CD14-positive monocyte (primary cell): ENCODE measurements at regions not wholly inside any gene's neighbourhood (a gene's known extent, or its start where the extent isn't known, plus 50 kb on each side); places are given as distances from the start of the nearest gene placed in this dataset.

Source experiments
- DNase-seq, 3 donors: peaks; one replicate each; pipeline ENCODE4 v3.0.0-alpha.2; 2011 to 2022
- H2AFZ ChIP-seq: 2 replicates; pipeline ENCODE4 v1.6.0; 2012; ENCODE audit warnings: mild to moderate bottlenecking, low read depth, low read length, inconsistent platforms; ENCODE audit not compliant: insufficient read depth, poor library complexity, severe bottlenecking
- H3K27ac ChIP-seq, 2 donors: 1 replicate in 1 of 2; 2 replicates in 1 of 2; pipeline ENCODE4 v1.5.1; 2012 to 2013; ENCODE audit warnings: low read length in 2 of 2, control low read depth in 1 of 2, inconsistent platforms in 1 of 2, low read depth in 1 of 2, mild to moderate bottlenecking in 1 of 2
- H3K27me3 ChIP-seq, 2 donors: one replicate each; pipeline versions ENCODE4 v1.6.0 to v1.6.1; 2011 to 2013; ENCODE audit warnings: low read length in 2 of 2; ENCODE audit not compliant: control insufficient read depth in 2 of 2, insufficient read depth in 2 of 2
- H3K36me3 ChIP-seq, 2 donors: replicated peaks in 1 of 2; 1 replicate in 1 of 2; 2 replicates in 1 of 2; pipeline versions ENCODE4 v1.5.1 to v1.6.1; 2012 to 2013; ENCODE audit warnings: low read length in 2 of 2, control low read depth in 1 of 2, inconsistent platforms in 1 of 2, mild to moderate bottlenecking in 1 of 2; ENCODE audit not compliant: insufficient read depth in 2 of 2, control insufficient read depth in 1 of 2
- H3K4me1 ChIP-seq, 2 donors: 1 replicate in 1 of 2; 2 replicates in 1 of 2; pipeline versions ENCODE4 v1.5.1 to v1.6.1; 2012 to 2013; ENCODE audit warnings: low read length in 2 of 2, control low read depth in 1 of 2, inconsistent platforms in 1 of 2, mild to moderate bottlenecking in 1 of 2, moderate library complexity in 1 of 2; ENCODE audit not compliant: insufficient read depth in 2 of 2, control insufficient read depth in 1 of 2
- H3K4me2 ChIP-seq: replicated peaks from 2 replicates; pipeline ENCODE3; 2012; ENCODE audit warnings: low read length, moderate library complexity, mild to moderate bottlenecking; ENCODE audit not compliant: poor library complexity, severe bottlenecking; ENCODE audit errors: extremely low read depth
- H3K4me3 ChIP-seq, 3 experiments: fragments of 200-600 bp in 1 of 3; sonication (generic) in 1 of 3; replicated peaks in 1 of 3; 1 replicate in 2 of 3; 2 replicates in 1 of 3; pipeline ENCODE4 v1.5.1; 2011 to 2013; ENCODE audit warnings: low read length in 3 of 3, mild to moderate bottlenecking in 3 of 3, control low read depth in 2 of 3, low read depth in 2 of 3, inconsistent platforms in 1 of 3, moderate library complexity in 1 of 3
- H3K79me2 ChIP-seq: 2 replicates; pipeline ENCODE4 v1.6.0; 2012; ENCODE audit warnings: mild to moderate bottlenecking, control low read depth, inconsistent platforms, low read length, moderate library complexity; ENCODE audit not compliant: insufficient read depth
- H3K9ac ChIP-seq: 2 replicates; pipeline ENCODE4 v1.6.0; 2017; ENCODE audit warnings: low read length, mild to moderate bottlenecking; ENCODE audit not compliant: insufficient read depth, poor library complexity, severe bottlenecking
- H3K9me3 ChIP-seq, 2 donors: replicated peaks in 1 of 2; 1 replicate in 1 of 2; 2 replicates in 1 of 2; pipeline versions ENCODE4 v1.5.1 to v1.6.1; 2012 to 2013; ENCODE audit warnings: low read length in 2 of 2, control low read depth in 1 of 2; ENCODE audit not compliant: control insufficient read depth in 1 of 2, insufficient read depth in 1 of 2
- H4K20me1 ChIP-seq: 2 replicates; pipeline ENCODE4 v1.6.0; 2012; ENCODE audit warnings: mild to moderate bottlenecking, low read length, control low read depth, moderate library complexity; ENCODE audit not compliant: insufficient read depth
- H3K27ac Mint-ChIP-seq, 7 donors: one replicate each; pipeline ENCODE4 v1.8.0; 2020; ENCODE audit warnings: mild to moderate bottlenecking in 7 of 7, mixed read lengths in 7 of 7, moderate library complexity in 6 of 7, inconsistent platforms in 2 of 7
- H3K27me3 Mint-ChIP-seq, 3 donors: one replicate each; pipeline ENCODE4 v1.8.0; 2021 to 2022; ENCODE audit warnings: low read depth in 3 of 3, mild to moderate bottlenecking in 3 of 3, mixed read lengths in 3 of 3, moderate library complexity in 3 of 3, inconsistent platforms in 1 of 3
- H3K36me3 Mint-ChIP-seq, 2 donors: one replicate each; pipeline ENCODE4 v1.8.0; 2020; ENCODE audit warnings: mixed read lengths in 2 of 2, inconsistent platforms in 1 of 2, mild to moderate bottlenecking in 1 of 2
- H3K4me1 Mint-ChIP-seq: one replicate; pipeline ENCODE4 v1.8.0; 2020; ENCODE audit warnings: mild to moderate bottlenecking, mixed read lengths
- H3K4me3 Mint-ChIP-seq, 2 donors: one replicate each; pipeline ENCODE4 v1.8.0; 2020; ENCODE audit warnings: mild to moderate bottlenecking in 2 of 2, mixed read lengths in 2 of 2, moderate library complexity in 1 of 2
- H3K9me3 Mint-ChIP-seq, 7 donors: one replicate each; pipeline ENCODE4 v1.8.0; 2020 to 2022; ENCODE audit warnings: mixed read lengths in 7 of 7, mild to moderate bottlenecking in 6 of 7, moderate library complexity in 6 of 7, inconsistent platforms in 2 of 7
- CTCF ChIP-seq: fragments of 200-600 bp; IDR thresholded peaks from one replicate; pipeline ENCODE4 v1.8.0; 2022; ENCODE audit warnings: antibody characterized with exemption, mild to moderate bottlenecking
- WGBS: methylation state at CpG from one replicate; pipeline ENCODE4 v1.1.5; 2013; ENCODE audit warnings: missing lambda C conversion rate; ENCODE audit not compliant: insufficient coverage; 5-methylcytosine and 5-hydroxymethylcytosine counted together
- intact Hi-C, 2 donors: fragments of 100-400 bp; cut with micrococcal nuclease; formaldehyde crosslinking; loops; one replicate each; pipeline versions ENCODE4 v1.15.0 to v1.15.1; 2023

- TF ChIP-seq CTCF: no peak
- no peak overlapping the region for H3K4me2 ChIP-seq
- H3K79me2 ChIP-seq: no peaks in the 10 kb centered on the region
- H3K27ac Mint-ChIP-seq: no peak overlapping the region
- intact Hi-C loops: no loop called here
- no peak overlapping the region for H3K9ac ChIP-seq
- H3K36me3 ChIP-seq: no peaks in the 10 kb centered on the region
- no peak overlapping the region for H3K27ac ChIP-seq
- no peaks in the 10 kb centered on the region for H3K36me3 Mint-ChIP-seq
- H2AFZ ChIP-seq: no peak overlapping the region
- H3K4me1 Mint-ChIP-seq: no peaks in the 10 kb centered on the region
- no peak overlapping the region for H3K4me3 ChIP-seq
- DNase-seq: no peak
- H4K20me1 ChIP-seq: no peaks in the 10 kb centered on the region
- H3K27me3 Mint-ChIP-seq: no peaks in the 10 kb centered on the region
- H3K9me3 ChIP-seq: no peaks in the 10 kb centered on the region
- no peak overlapping the region for H3K4me3 Mint-ChIP-seq
- H3K27me3 ChIP-seq: no peaks in the 10 kb centered on the region
- H3K4me1 ChIP-seq: no peaks in the 10 kb centered on the region
- H3K9me3 Mint-ChIP-seq: peaks cover 0 to 7% (median 2%) of the 10 kb centered on the region in 7 donors
- no CpG with 5 or more reads among the region's 1 CpG for WGBS
Measured at GRCh38 chr2:83703598-83703997, 755.5 kb downstream of the SUCLG1 start.

- Mint-ChIP-seq H3K4me1 (no peaks in the 10 kb centered on the region), H3K36me3 (no peaks in the 10 kb centered on the region), H3K4me3 (no peak overlapping the region), H3K9me3 (peaks cover 1 to 8% (median 6%) of the 10 kb centered on the region in 7 donors), H3K27ac (no peak overlapping the region), H3K27me3 (no peaks in the 10 kb centered on the region)
- Histone ChIP-seq H4K20me1 (no peaks in the 10 kb centered on the region), H3K9ac (no peak overlapping the region), H3K4me2 (no peak overlapping the region), H3K36me3 (no peaks in the 10 kb centered on the region), H3K4me1 (no peaks in the 10 kb centered on the region), H3K4me3 (no peak overlapping the region), H3K27ac (no peak overlapping the region), H3K9me3 (peaks cover 5 to 14% of the 10 kb centered on the region in 2 donors), H3K79me2 (no peaks in the 10 kb centered on the region), H2AFZ (no peak overlapping the region), H3K27me3 (no peaks in the 10 kb centered on the region)
- intact Hi-C loops: no loop called here
- WGBS: no CpG with 5 or more reads among the region's 4 CpGs
- TF ChIP-seq CTCF: no peak
- no peak for DNase-seq
Measured at GRCh38 chr2:83696838-83697237, 762.2 kb downstream of the SUCLG1 start.
